ENCODE measurements at regions not wholly inside any gene's neighbourhood (a gene's known extent, or its start where the extent isn't known, plus 50 kb on each side); places are given as distances from the start of the nearest gene placed in this dataset.

- no peak for DNase-seq (ENCODE audit: low read depth, low spot score)
- H3K4me3 Mint-ChIP-seq: no peak overlapping the region
- no peaks in the 10 kb centered on the region for H3K27me3 Mint-ChIP-seq (ENCODE audit: low read depth)
- no peak for TF ChIP-seq CTCF (conservative IDR thresholded peaks at IDR 0.05)
- H3K4me1 Mint-ChIP-seq: peaks cover 23% of the 10 kb centered on the region
- peaks cover 8% of the 10 kb centered on the region for H3K9me3 Mint-ChIP-seq
- peaks cover 8% of the 10 kb centered on the region for H3K36me3 Mint-ChIP-seq (ENCODE audit: low read depth)
- H3K27ac Mint-ChIP-seq (ENCODE audit: unreplicated experiment): no peak overlapping the region
Observed at GRCh38 chr2:182477774-182478173, 50.9 kb upstream of the PDE1A start.

GRCh38 chr2:182481676-182482075 is 54.8 kb upstream of the PDE1A start:
- Mint-ChIP-seq H3K27ac (ENCODE audit: unreplicated experiment) (no peak overlapping the region), H3K27me3 (ENCODE audit: low read depth) (no peaks in the 10 kb centered on the region), H3K36me3 (ENCODE audit: low read depth) (peaks cover 4% of the 10 kb centered on the region), H3K9me3 (peaks cover 5% of the 10 kb centered on the region), H3K4me3 (no peak overlapping the region), H3K4me1 (peaks cover 44% of the 10 kb centered on the region)
- DNase-seq (ENCODE audit: low read depth, low spot score): no peak
- no peak for TF ChIP-seq CTCF (conservative IDR thresholded peaks at IDR 0.05)

DNA sequence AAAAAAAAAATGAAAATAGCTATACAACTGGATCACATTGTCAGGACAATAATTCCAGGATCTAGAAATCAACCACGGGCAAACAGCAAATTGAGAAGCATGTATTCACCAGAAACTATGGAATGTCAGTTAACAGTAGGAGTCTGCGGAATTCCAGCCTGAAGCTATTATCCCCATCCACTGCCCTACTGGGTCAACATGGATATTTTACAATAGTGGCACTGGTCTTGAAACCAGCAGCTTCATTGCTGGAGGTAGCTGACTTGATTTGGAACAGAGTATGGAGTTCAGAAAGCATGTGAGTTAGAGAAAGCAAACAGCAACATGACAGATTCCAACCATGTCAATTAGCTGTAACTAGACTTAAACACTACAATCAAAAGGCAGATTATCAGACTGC is 55.7 kb upstream of the PDE1A start:
- no peak overlapping the region for H3K27ac Mint-ChIP-seq (ENCODE audit: unreplicated experiment)
- no peaks in the 10 kb centered on the region for H3K27me3 Mint-ChIP-seq (ENCODE audit: low read depth)
- TF ChIP-seq CTCF (conservative IDR thresholded peaks at IDR 0.05): no peak
- H3K9me3 Mint-ChIP-seq: peaks cover 5% of the 10 kb centered on the region
- H3K36me3 Mint-ChIP-seq (ENCODE audit: low read depth): peaks cover 4% of the 10 kb centered on the region
- H3K4me1 Mint-ChIP-seq: peaks cover 43% of the 10 kb centered on the region
- H3K4me3 Mint-ChIP-seq: no peak overlapping the region
- no peak for DNase-seq (ENCODE audit: low read depth, low spot score)

GRCh38 chr2:182496596-182496995 is 69.8 kb upstream of the PDE1A start:
- no peak for DNase-seq (ENCODE audit: low read depth, low spot score)
- no peak for TF ChIP-seq CTCF (conservative IDR thresholded peaks at IDR 0.05)
- Mint-ChIP-seq H3K4me3 (no peak overlapping the region), H3K4me1 (peaks cover 19% of the 10 kb centered on the region), H3K27me3 (ENCODE audit: low read depth) (no peaks in the 10 kb centered on the region), H3K9me3 (peaks cover 7% of the 10 kb centered on the region), H3K27ac (ENCODE audit: unreplicated experiment) (no peak overlapping the region), H3K36me3 (ENCODE audit: low read depth) (peaks cover 12% of the 10 kb centered on the region)

DNA sequence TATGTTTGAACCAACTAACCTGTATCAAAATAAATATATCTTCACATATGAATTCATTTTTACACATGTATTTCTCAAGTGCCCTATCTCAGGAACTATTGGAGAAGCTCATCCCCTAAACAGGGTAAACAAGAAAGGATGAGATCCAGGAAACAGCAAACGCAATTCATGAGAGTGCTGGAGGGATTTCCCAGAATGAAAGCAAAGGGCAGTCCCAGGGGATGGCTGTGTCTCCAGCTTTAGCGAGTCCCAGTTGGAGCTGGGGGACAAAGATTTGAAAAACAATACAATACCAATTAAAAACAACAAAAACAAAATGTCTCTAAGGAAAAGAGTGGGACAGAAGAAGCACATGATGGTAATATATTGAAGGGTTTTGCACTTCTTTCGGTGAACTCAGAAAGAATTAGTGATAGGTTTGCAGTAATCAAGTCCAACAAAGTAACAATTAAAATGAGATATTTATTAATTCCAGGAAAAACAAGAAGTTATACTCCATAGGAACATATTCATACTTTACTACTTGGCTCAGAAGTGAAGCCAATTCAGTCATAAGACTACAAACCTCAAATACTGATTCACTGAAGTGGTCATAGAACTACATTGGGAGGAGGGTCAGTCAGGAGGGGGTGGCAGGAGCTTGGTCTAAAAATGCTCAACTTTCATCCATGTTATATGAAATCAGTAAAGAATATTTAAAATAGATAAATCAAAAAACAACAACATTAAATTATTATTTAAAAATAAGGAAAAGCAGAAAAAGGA is 73.1 kb upstream of the PDE1A start:
- no peaks in the 10 kb centered on the region for H3K27me3 Mint-ChIP-seq (ENCODE audit: low read depth)
- H3K27ac Mint-ChIP-seq (ENCODE audit: unreplicated experiment): peak overlapping the region; percentile 39
- H3K9me3 Mint-ChIP-seq: peaks cover 1% of the 10 kb centered on the region
- H3K4me3 Mint-ChIP-seq: no peak overlapping the region
- no peak for TF ChIP-seq CTCF (conservative IDR thresholded peaks at IDR 0.05)
- DNase-seq (ENCODE audit: low read depth, low spot score): no peak
- peaks cover 19% of the 10 kb centered on the region for H3K4me1 Mint-ChIP-seq
- H3K36me3 Mint-ChIP-seq (ENCODE audit: low read depth): peaks cover 5% of the 10 kb centered on the region
